ENCODE measurements at regions not wholly inside any gene's neighbourhood (a gene's known extent, or its start where the extent isn't known, plus 50 kb on each side); places are given as distances from the start of the nearest gene placed in this dataset.

DNA sequence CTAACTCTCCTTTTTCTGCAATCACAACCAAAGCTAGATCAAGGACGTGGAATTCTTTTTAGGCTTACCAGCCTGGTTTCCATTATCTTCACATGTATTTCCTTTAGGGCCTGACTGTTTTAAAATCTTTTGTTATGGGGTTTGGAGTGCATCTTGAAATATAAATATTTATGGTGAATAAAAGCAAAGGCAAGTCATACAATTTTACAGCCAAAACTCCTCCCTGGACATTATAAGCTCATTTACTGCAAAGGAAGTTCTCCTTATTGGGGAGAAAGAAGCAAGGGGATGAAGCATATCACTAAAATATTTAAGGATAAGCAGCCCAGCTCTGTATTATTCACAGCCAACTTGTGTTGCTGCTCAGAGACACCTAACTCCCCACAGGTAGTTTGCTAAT is 132.2 kb upstream of the TARS1 start:
- ATAC-seq (no peak), FAIRE-seq (no peak), DNase-seq (ENCODE audit: extremely low read depth in 1 of 4, low spot score in 3 of 4) (no peak)
- no peaks in the 10 kb centered on the region for H3K9me1 ChIP-seq (ENCODE audit: control insufficient read depth, insufficient read depth, low read length)
- H3K4me2 ChIP-seq (ENCODE audit: insufficient read depth, low read length), result no peak overlapping the region
- H2AFZ ChIP-seq (ENCODE audit: low read depth, low read length), result no peak overlapping the region
- H3K79me2 ChIP-seq (ENCODE audit: control insufficient read depth, insufficient read depth, low read length), result no peaks in the 10 kb centered on the region
- H3K27ac ChIP-seq (ENCODE audit: extremely low read depth, low read depth, low read length), result no peak overlapping the region
- H3K9ac ChIP-seq (ENCODE audit: insufficient read depth in 1 of 2, low read depth in 2 of 2, low read length in 2 of 2), result no peak overlapping the region
- intact Hi-C loops (cut with micrococcal nuclease) (no loop called here), in situ Hi-C loops (cut with MboI) (no loop called here)
- H3K4me3 ChIP-seq, result no peak overlapping the region
- ChIA-PET CTCF (ENCODE audit: low intra/inter-chr PET ratio) (no interaction called here), POLR2A (no interaction called here)
- no peaks in the 10 kb centered on the region for H3K9me3 ChIP-seq (replicated peaks; ENCODE audit: control insufficient read depth, insufficient read depth, low read depth, low read length)
- no peaks in the 10 kb centered on the region for H3K4me1 ChIP-seq (replicated peaks in 1 of 2; ENCODE audit: control insufficient read depth in 2 of 2, insufficient read depth in 2 of 2, low read length in 2 of 2)
- H3K27me3 ChIP-seq (ENCODE audit: control insufficient read depth in 2 of 2, insufficient read depth in 2 of 2, low read length in 2 of 2), result no peaks in the 10 kb centered on the region
- BruUV-seq (replicated peaks), result no TSS peak
- no peaks in the 10 kb centered on the region for H3K36me3 ChIP-seq (ENCODE audit: control insufficient read depth, insufficient read depth, low read length)
- WGBS (ENCODE audit: insufficient coverage, low coverage, missing lambda C conversion rate), result 0% methylated on average over 1 of the region's 1 CpG
- no peak for TF ChIP-seq TAF15 (IDR thresholded peaks at IDR 0.05; ENCODE audit: low read depth, low read length)
- TF ChIP-seq HNRNPH1 (optimal IDR thresholded peaks at IDR 0.05; ENCODE audit: low read depth, low read length), result no peak
- TF ChIP-seq THRA (IDR thresholded peaks at IDR 0.05), result no peak
- TF ChIP-seq KLF6 (CRISPR knock-in tag; IDR thresholded peaks at IDR 0.05; ENCODE audit: borderline replicate concordance), result no peak
- TF ChIP-seq CTBP1 (IDR thresholded peaks at IDR 0.05; ENCODE audit: borderline replicate concordance), result no peak
- no peak for TF ChIP-seq STAT5A (IDR thresholded peaks at IDR 0.05; ENCODE audit: borderline replicate concordance, low read length)
- no peak for TF ChIP-seq FOXA3 (CRISPR knock-in tag; conservative IDR thresholded peaks at IDR 0.05 in 1 of 2, IDR thresholded peaks at IDR 0.05 in 1 of 2)
- no peak for TF ChIP-seq ESRRA (IDR thresholded peaks at IDR 0.05; ENCODE audit: borderline replicate concordance, low read depth)
- no peak for TF ChIP-seq FOXO4 (CRISPR knock-in tag; IDR thresholded peaks at IDR 0.05)
- H4K20me1 ChIP-seq (replicated peaks; ENCODE audit: control insufficient read depth, insufficient read depth, low read length), result no peaks in the 10 kb centered on the region
